ENCODE measurements at regions not wholly inside any gene's neighbourhood (a gene's known extent, or its start where the extent isn't known, plus 50 kb on each side); places are given as distances from the start of the nearest gene placed in this dataset.

DNA sequence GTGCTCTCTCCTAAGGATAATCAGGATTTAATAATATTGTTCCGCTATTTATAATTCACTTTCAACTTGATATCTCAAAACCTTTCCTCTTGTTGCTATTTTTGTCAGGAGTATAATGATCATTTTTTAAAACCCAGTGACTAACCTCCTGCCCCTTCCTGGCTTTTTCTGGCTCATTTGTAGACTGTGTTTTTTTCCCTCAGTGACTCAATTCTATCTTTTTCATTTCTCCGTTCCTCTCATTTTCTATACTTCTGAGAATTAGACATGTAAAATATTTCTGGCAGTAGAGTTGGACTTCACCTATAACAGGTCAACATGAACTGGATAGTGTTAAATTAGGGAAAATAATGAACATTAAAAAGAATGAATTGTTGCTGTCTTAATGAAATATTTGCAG lies 490.7 kb downstream of the EDEM1 start:
- no peak for TF ChIP-seq TAF1 (CRISPR knock-in tag; IDR thresholded peaks at IDR 0.05)
- TF ChIP-seq ZNF292 (CRISPR knock-in tag; IDR thresholded peaks at IDR 0.05; ENCODE audit: borderline replicate concordance, low read depth), result no peak
- no peak for TF ChIP-seq CTCF (CRISPR knock-in tag; IDR thresholded peaks at IDR 0.05)
- TF ChIP-seq, protein P1, sequence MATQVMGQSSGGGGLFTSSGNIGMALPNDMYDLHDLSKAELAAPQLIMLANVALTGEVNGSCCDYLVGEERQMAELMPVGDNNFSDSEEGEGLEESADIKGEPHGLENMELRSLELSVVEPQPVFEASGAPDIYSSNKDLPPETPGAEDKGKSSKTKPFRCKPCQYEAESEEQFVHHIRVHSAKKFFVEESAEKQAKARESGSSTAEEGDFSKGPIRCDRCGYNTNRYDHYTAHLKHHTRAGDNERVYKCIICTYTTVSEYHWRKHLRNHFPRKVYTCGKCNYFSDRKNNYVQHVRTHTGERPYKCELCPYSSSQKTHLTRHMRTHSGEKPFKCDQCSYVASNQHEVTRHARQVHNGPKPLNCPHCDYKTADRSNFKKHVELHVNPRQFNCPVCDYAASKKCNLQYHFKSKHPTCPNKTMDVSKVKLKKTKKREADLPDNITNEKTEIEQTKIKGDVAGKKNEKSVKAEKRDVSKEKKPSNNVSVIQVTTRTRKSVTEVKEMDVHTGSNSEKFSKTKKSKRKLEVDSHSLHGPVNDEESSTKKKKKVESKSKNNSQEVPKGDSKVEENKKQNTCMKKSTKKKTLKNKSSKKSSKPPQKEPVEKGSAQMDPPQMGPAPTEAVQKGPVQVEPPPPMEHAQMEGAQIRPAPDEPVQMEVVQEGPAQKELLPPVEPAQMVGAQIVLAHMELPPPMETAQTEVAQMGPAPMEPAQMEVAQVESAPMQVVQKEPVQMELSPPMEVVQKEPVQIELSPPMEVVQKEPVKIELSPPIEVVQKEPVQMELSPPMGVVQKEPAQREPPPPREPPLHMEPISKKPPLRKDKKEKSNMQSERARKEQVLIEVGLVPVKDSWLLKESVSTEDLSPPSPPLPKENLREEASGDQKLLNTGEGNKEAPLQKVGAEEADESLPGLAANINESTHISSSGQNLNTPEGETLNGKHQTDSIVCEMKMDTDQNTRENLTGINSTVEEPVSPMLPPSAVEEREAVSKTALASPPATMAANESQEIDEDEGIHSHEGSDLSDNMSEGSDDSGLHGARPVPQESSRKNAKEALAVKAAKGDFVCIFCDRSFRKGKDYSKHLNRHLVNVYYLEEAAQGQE (IDR thresholded peaks at IDR 0.05; ENCODE audit: borderline replicate concordance in 1 of 2, low read depth in 1 of 2, low read length in 2 of 2), result no peak
- no peak for TF ChIP-seq ZNF761 (CRISPR knock-in tag; conservative IDR thresholded peaks at IDR 0.05)
- TF ChIP-seq POLR2A (IDR thresholded peaks at IDR 0.05; ENCODE audit: insufficient read depth in 1 of 2, low read depth in 2 of 2, low read length in 2 of 2), result no peak
